ENCODE measurements at regions not wholly inside any gene's neighbourhood (a gene's known extent, or its start where the extent isn't known, plus 50 kb on each side); places are given as distances from the start of the nearest gene placed in this dataset.

GRCh38 chr3:147797095-147797494 lies 387.9 kb downstream of the ZIC1 start:
- TF ChIP-seq CTCF (IDR thresholded peaks at IDR 0.05; ENCODE audit: insufficient read depth, low read depth, low read length) (no peak), EZH2 (IDR thresholded peaks at IDR 0.05; ENCODE audit: insufficient read depth, low read length) (no peak)
